ENCODE measurements at regions not wholly inside any gene's neighbourhood (a gene's known extent, or its start where the extent isn't known, plus 50 kb on each side); places are given as distances from the start of the nearest gene placed in this dataset.

DNA sequence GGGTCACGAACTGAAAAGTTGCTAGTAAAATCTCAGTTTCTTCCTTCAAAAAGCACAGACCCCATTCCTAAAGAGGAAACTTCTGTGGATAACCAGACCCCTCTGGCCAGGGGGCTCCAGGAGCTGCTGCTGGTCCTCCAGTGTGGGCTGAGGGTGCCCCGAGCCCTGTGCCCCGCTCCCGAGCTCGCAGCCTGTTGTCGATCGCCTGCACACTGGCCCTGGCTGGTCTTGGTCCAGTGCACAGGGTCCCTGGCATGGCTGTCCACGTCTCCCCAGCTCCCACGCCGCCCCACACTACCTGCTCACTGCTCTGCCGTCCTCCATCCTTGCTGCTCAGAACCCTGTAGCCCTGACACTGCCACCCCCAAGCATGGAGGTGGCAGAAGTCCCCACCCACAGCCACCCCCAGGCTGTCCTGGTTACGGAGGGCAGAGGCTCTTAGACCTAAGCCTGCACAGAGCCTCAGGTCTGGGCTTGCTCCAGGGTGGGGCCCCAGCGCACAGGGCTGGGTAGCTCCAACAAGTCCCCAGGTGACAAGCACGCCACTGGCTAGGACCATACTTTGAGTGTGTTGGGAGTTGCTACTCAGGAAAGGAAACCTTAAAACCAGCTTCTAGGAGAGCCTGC lies 87.0 kb downstream of the PLXNA1 start:
- peaks cover 2% of the 10 kb centered on the region for H3K9me3 Mint-ChIP-seq (ENCODE audit: unreplicated experiment)
- no peak overlapping the region for H3K4me3 Mint-ChIP-seq (ENCODE audit: unreplicated experiment)
- no peaks in the 10 kb centered on the region for H3K4me1 ChIP-seq (ENCODE audit: insufficient read depth, low read length)
- no peak overlapping the region for H3K27ac Mint-ChIP-seq (ENCODE audit: unreplicated experiment)
- TF ChIP-seq EZH2 (IDR thresholded peaks at IDR 0.05; ENCODE audit: insufficient read depth, low read length), result no peak
- TF ChIP-seq, protein P1, sequence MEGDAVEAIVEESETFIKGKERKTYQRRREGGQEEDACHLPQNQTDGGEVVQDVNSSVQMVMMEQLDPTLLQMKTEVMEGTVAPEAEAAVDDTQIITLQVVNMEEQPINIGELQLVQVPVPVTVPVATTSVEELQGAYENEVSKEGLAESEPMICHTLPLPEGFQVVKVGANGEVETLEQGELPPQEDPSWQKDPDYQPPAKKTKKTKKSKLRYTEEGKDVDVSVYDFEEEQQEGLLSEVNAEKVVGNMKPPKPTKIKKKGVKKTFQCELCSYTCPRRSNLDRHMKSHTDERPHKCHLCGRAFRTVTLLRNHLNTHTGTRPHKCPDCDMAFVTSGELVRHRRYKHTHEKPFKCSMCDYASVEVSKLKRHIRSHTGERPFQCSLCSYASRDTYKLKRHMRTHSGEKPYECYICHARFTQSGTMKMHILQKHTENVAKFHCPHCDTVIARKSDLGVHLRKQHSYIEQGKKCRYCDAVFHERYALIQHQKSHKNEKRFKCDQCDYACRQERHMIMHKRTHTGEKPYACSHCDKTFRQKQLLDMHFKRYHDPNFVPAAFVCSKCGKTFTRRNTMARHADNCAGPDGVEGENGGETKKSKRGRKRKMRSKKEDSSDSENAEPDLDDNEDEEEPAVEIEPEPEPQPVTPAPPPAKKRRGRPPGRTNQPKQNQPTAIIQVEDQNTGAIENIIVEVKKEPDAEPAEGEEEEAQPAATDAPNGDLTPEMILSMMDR (IDR thresholded peaks at IDR 0.05; ENCODE audit: insufficient read depth, low read depth, low read length), result no peak
- H3K36me3 Mint-ChIP-seq (ENCODE audit: low read depth, unreplicated experiment), result no peaks in the 10 kb centered on the region
- H2AFZ ChIP-seq (ENCODE audit: low read depth, low read length), result no peak overlapping the region
- H3K27me3 Mint-ChIP-seq (ENCODE audit: low read depth, unreplicated experiment), result peaks cover 43% of the 10 kb centered on the region
- H3K4me3 ChIP-seq (ENCODE audit: insufficient read depth, low read depth, low read length), result no peak overlapping the region
- H3K4me2 ChIP-seq (ENCODE audit: low read length), result no peak overlapping the region
- H3K27ac ChIP-seq (ENCODE audit: low read depth, low read length), result no peak overlapping the region
- H3K36me3 ChIP-seq (ENCODE audit: insufficient read depth, low read length), result no peaks in the 10 kb centered on the region
- no peak for DNase-seq (ENCODE audit: low read depth)
- no peaks in the 10 kb centered on the region for H4K20me1 ChIP-seq (ENCODE audit: insufficient read depth, low read length)
- no peak for FAIRE-seq
- no peaks in the 10 kb centered on the region for H3K79me2 ChIP-seq (ENCODE audit: insufficient read depth, low read length)
- H3K9me3 ChIP-seq (ENCODE audit: insufficient read depth, low read depth, low read length), result no peaks in the 10 kb centered on the region
- H3K9ac ChIP-seq (ENCODE audit: low read length), result no peak overlapping the region
- peaks cover 16% of the 10 kb centered on the region for H3K4me1 Mint-ChIP-seq (ENCODE audit: low read depth, unreplicated experiment)
- no peaks in the 10 kb centered on the region for H3K27me3 ChIP-seq (ENCODE audit: insufficient read depth, low read length)

DNA sequence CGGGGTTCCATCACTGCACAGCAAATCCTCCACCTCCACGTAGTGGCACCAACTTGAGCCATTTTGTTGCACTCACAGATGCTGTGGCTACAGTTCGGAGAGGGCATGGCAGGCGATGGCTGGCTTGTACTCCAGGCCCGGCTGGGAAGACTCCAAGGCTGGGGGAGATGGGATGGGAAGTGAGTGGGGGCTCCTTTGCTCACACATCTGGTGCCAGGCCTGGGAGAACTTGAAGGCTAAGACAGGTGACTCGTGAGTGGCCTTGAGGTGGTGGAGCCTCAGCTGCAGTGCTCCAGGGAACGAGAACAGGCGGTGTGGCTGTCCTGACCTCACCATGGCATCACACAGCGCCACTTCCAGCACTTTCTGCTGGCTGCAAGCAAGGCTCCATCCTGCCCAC lies 87.9 kb downstream of the PLXNA1 start:
- DNase-seq (ENCODE audit: low read depth) (no peak), FAIRE-seq (no peak)
- Mint-ChIP-seq H3K4me1 (ENCODE audit: low read depth, unreplicated experiment) (peaks cover 16% of the 10 kb centered on the region), H3K27ac (ENCODE audit: unreplicated experiment) (no peak overlapping the region), H3K27me3 (ENCODE audit: low read depth, unreplicated experiment) (peaks cover 40% of the 10 kb centered on the region), H3K4me3 (ENCODE audit: unreplicated experiment) (no peak overlapping the region), H3K9me3 (ENCODE audit: unreplicated experiment) (peaks cover 6% of the 10 kb centered on the region), H3K36me3 (ENCODE audit: low read depth, unreplicated experiment) (no peaks in the 10 kb centered on the region)
- no peaks in the 10 kb centered on the region for H3K4me1 ChIP-seq (ENCODE audit: insufficient read depth, low read length)
- no peaks in the 10 kb centered on the region for H3K36me3 ChIP-seq (ENCODE audit: insufficient read depth, low read length)
- H3K27me3 ChIP-seq (ENCODE audit: insufficient read depth, low read length), result no peaks in the 10 kb centered on the region
- no peaks in the 10 kb centered on the region for H4K20me1 ChIP-seq (ENCODE audit: insufficient read depth, low read length)
- no peaks in the 10 kb centered on the region for H3K9me3 ChIP-seq (ENCODE audit: insufficient read depth, low read depth, low read length)
- H3K9ac ChIP-seq (ENCODE audit: low read length), result no peak overlapping the region
- no peak overlapping the region for H3K4me3 ChIP-seq (ENCODE audit: insufficient read depth, low read depth, low read length)
- H2AFZ ChIP-seq (ENCODE audit: low read depth, low read length), result no peak overlapping the region
- no peak for TF ChIP-seq EZH2 (IDR thresholded peaks at IDR 0.05; ENCODE audit: insufficient read depth, low read length)
- TF ChIP-seq, protein P1 (IDR thresholded peaks at IDR 0.05; ENCODE audit: insufficient read depth, low read depth, low read length), result no peak
- H3K79me2 ChIP-seq (ENCODE audit: insufficient read depth, low read length), result no peaks in the 10 kb centered on the region
- H3K4me2 ChIP-seq (ENCODE audit: low read length), result no peak overlapping the region
- no peak overlapping the region for H3K27ac ChIP-seq (ENCODE audit: low read depth, low read length)

DNA sequence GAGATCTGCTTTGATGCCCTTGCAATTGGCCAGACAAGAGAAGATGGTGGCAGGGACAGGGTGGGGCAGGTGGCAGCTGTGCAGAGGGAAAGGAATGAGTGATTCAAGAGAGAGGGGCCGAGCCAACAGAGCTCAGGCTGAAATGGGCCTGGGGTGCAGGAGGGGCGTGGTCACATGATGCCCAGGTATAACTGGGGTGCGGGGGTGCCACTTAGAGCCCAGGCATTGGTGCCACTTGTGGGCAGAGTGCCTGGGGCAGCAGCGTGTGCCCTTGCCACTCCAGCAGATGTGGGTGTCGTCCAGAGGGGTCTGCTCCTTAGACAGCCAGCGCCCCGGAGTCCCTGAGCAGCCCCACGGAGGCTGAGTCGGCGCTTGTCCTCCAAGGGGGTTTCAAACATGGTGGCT lies 88.7 kb downstream of the PLXNA1 start:
- Mint-ChIP-seq H3K36me3 (ENCODE audit: low read depth, unreplicated experiment) (no peaks in the 10 kb centered on the region), H3K27me3 (ENCODE audit: low read depth, unreplicated experiment) (peaks cover 39% of the 10 kb centered on the region), H3K9me3 (ENCODE audit: unreplicated experiment) (peaks cover 9% of the 10 kb centered on the region), H3K27ac (ENCODE audit: unreplicated experiment) (no peak overlapping the region), H3K4me1 (ENCODE audit: low read depth, unreplicated experiment) (peaks cover 16% of the 10 kb centered on the region), H3K4me3 (ENCODE audit: unreplicated experiment) (no peak overlapping the region)
- H3K27me3 ChIP-seq (ENCODE audit: insufficient read depth, low read length), result no peaks in the 10 kb centered on the region
- TF ChIP-seq, protein P1 (IDR thresholded peaks at IDR 0.05; ENCODE audit: insufficient read depth, low read depth, low read length), result no peak
- no peak for TF ChIP-seq EZH2 (IDR thresholded peaks at IDR 0.05; ENCODE audit: insufficient read depth, low read length)
- no peak overlapping the region for H3K9ac ChIP-seq (ENCODE audit: low read length)
- H3K9me3 ChIP-seq (ENCODE audit: insufficient read depth, low read depth, low read length), result no peaks in the 10 kb centered on the region
- no peaks in the 10 kb centered on the region for H3K4me1 ChIP-seq (ENCODE audit: insufficient read depth, low read length)
- H3K4me3 ChIP-seq (ENCODE audit: insufficient read depth, low read depth, low read length), result no peak overlapping the region
- H3K4me2 ChIP-seq (ENCODE audit: low read length), result no peak overlapping the region
- FAIRE-seq, result no peak
- no peak overlapping the region for H2AFZ ChIP-seq (ENCODE audit: low read depth, low read length)
- H3K79me2 ChIP-seq (ENCODE audit: insufficient read depth, low read length), result no peaks in the 10 kb centered on the region
- no peak overlapping the region for H3K27ac ChIP-seq (ENCODE audit: low read depth, low read length)
- no peaks in the 10 kb centered on the region for H3K36me3 ChIP-seq (ENCODE audit: insufficient read depth, low read length)
- no peaks in the 10 kb centered on the region for H4K20me1 ChIP-seq (ENCODE audit: insufficient read depth, low read length)
- no peak for DNase-seq (ENCODE audit: low read depth)

All from astrocyte (in vitro differentiated cells and primary cell).